ENCODE measurements at regions not wholly inside any gene's neighbourhood (a gene's known extent, or its start where the extent isn't known, plus 50 kb on each side); places are given as distances from the start of the nearest gene placed in this dataset.

GRCh38 chr2:83273322-83273721 is 1185.8 kb downstream of the SUCLG1 start (continued):
- TF ChIP-seq ZNF354B (CRISPR knock-in tag; IDR thresholded peaks at IDR 0.05) (no peak), CBFB (CRISPR knock-in tag; IDR thresholded peaks at IDR 0.05) (no peak), ZBTB8A (IDR thresholded peaks at IDR 0.05; ENCODE audit: partially characterized antibody) (no peak), POLR3G (IDR thresholded peaks at IDR 0.05; ENCODE audit: extremely low read depth, insufficient read length, insufficient replicate concordance) (no peak)

- Histone ChIP-seq H3K27me3 (ENCODE audit: control insufficient read depth in 2 of 2, insufficient read depth in 2 of 2, low read length in 2 of 2) (no peaks in the 10 kb centered on the region), H3K9me1 (ENCODE audit: control insufficient read depth, insufficient read depth, low read length) (no peaks in the 10 kb centered on the region), H3K9ac (ENCODE audit: insufficient read depth in 1 of 2, low read depth in 2 of 2, low read length in 2 of 2) (no peak overlapping the region), H3K27ac (ENCODE audit: extremely low read depth, low read depth, low read length) (no peak overlapping the region), H3K79me2 (ENCODE audit: control insufficient read depth, insufficient read depth, low read length) (no peaks in the 10 kb centered on the region), H2AFZ (ENCODE audit: low read depth, low read length) (no peak overlapping the region), H4K20me1 (replicated peaks; ENCODE audit: control insufficient read depth, insufficient read depth, low read length) (no peaks in the 10 kb centered on the region), H3K4me3 (no peak overlapping the region), H3K4me2 (ENCODE audit: insufficient read depth, low read length) (no peak overlapping the region), H3K36me3 (ENCODE audit: control insufficient read depth, insufficient read depth, low read length) (no peaks in the 10 kb centered on the region), H3K4me1 (replicated peaks in 1 of 2; ENCODE audit: control insufficient read depth in 2 of 2, insufficient read depth in 2 of 2, low read length in 2 of 2) (no peaks in the 10 kb centered on the region), H3K9me3 (replicated peaks; ENCODE audit: control insufficient read depth, insufficient read depth, low read depth, low read length) (no peaks in the 10 kb centered on the region; the same call in 1 of the 2 replicates)
- FAIRE-seq (no peak), ATAC-seq (no peak), DNase-seq (ENCODE audit: extremely low read depth in 1 of 4, low spot score in 3 of 4) (no peak)
- BruUV-seq (replicated peaks): no TSS peak
- in situ Hi-C loops (cut with MboI) (no loop called here), intact Hi-C loops (cut with micrococcal nuclease) (no loop called here)
- POLR2A ChIA-PET: no interaction called here
- WGBS (ENCODE audit: insufficient coverage, low coverage, missing lambda C conversion rate): 0% methylated on average over 1 of the region's 1 CpG
- no peak for TF ChIP-seq MXD1 (CRISPR knock-in tag; IDR thresholded peaks at IDR 0.05; ENCODE audit: borderline replicate concordance, poor library complexity, severe bottlenecking)
- TF ChIP-seq TAF9B (IDR thresholded peaks at IDR 0.05; ENCODE audit: partially characterized antibody): no peak
- TF ChIP-seq VEZF1 (CRISPR knock-in tag; IDR thresholded peaks at IDR 0.05): no peak
- TF ChIP-seq RBM39 (optimal IDR thresholded peaks at IDR 0.05; ENCODE audit: low read depth, low read length): no peak
- TF ChIP-seq THRB (CRISPR knock-in tag; conservative IDR thresholded peaks at IDR 0.05): no peak
- no peak for TF ChIP-seq NFYB (IDR thresholded peaks at IDR 0.05; ENCODE audit: extremely low read depth, insufficient read length)
- CTCF ChIA-PET (ENCODE audit: low intra/inter-chr PET ratio): no interaction called here
Measured at GRCh38 chr2:83261591-83262136, 1197.4 kb downstream of the SUCLG1 start.
